Ramos (cell line): ENCODE measurements at regions not wholly inside any gene's neighbourhood (a gene's known extent, or its start where the extent isn't known, plus 50 kb on each side); places are given as distances from the start of the nearest gene placed in this dataset.

Experiments used
- in situ Hi-C: fragments of 300-500 bp; cut with MboI; formaldehyde crosslinking; loops from one replicate; pipeline ENCODE4 v1.14.3; 2022; ENCODE audit warnings: low sequenced_read_pairs; ENCODE audit not compliant: unreplicated experiment

GRCh38 chr15:85932391-85932790 is 137.7 kb upstream of the KLHL25 start:
- in situ Hi-C loops = no loop called here

- in situ Hi-C loops = no loop called here
Measured at GRCh38 chr15:85934691-85935090, 140.0 kb upstream of the KLHL25 start.

GRCh38 chr15:85935182-85935581 is 140.5 kb upstream of the KLHL25 start:
- in situ Hi-C loops = no loop called here

GRCh38 chr15:85937661-85938060 is 142.0 kb upstream of the AGBL1 start:
- in situ Hi-C loops = no loop called here

GRCh38 chr15:85941186-85941855 is 138.3 kb upstream of the AGBL1 start:
- in situ Hi-C loops = no loop called here

- in situ Hi-C loops = no loop called here
Measured at GRCh38 chr15:85942632-85943031, 137.0 kb upstream of the AGBL1 start.

- in situ Hi-C loops = no loop called here
Measured at GRCh38 chr15:85943151-85943550, 136.5 kb upstream of the AGBL1 start.

GRCh38 chr15:85943791-85944190 is 135.9 kb upstream of the AGBL1 start:
- in situ Hi-C loops = no loop called here

GRCh38 chr15:85947021-85947420 is 132.7 kb upstream of the AGBL1 start:
- in situ Hi-C loops = no loop called here

GRCh38 chr15:85947936-85948335 is 131.7 kb upstream of the AGBL1 start:
- in situ Hi-C loops = no loop called here

GRCh38 chr15:85950101-85950500 is 129.6 kb upstream of the AGBL1 start:
- in situ Hi-C loops = no loop called here

- in situ Hi-C loops = no loop called here
Measured at GRCh38 chr15:85954586-85954985, 125.1 kb upstream of the AGBL1 start.

GRCh38 chr15:85955501-85956391 is 123.9 kb upstream of the AGBL1 start:
- in situ Hi-C loops = no loop called here

GRCh38 chr15:85956532-85957275 is 123.0 kb upstream of the AGBL1 start:
- in situ Hi-C loops = no loop called here

- in situ Hi-C loops = no loop called here
Measured at GRCh38 chr15:85959611-85960010, 120.1 kb upstream of the AGBL1 start.

- in situ Hi-C loops = no loop called here
Measured at GRCh38 chr15:85960381-85960780, 119.3 kb upstream of the AGBL1 start.

GRCh38 chr15:85961821-85962220 is 117.8 kb upstream of the AGBL1 start:
- in situ Hi-C loops = no loop called here

- in situ Hi-C loops = no loop called here
Measured at GRCh38 chr15:85963262-85963760, 116.4 kb upstream of the AGBL1 start.

GRCh38 chr15:85964471-85964870 is 115.2 kb upstream of the AGBL1 start:
- in situ Hi-C loops = no loop called here

GRCh38 chr15:85967553-85967952 is 112.1 kb upstream of the AGBL1 start:
- in situ Hi-C loops = no loop called here
